CD4-positive, alpha-beta T cell treated with Interleukin-6 for 4 hours (primary cell): ENCODE measurements at regions not wholly inside any gene's neighbourhood (a gene's known extent, or its start where the extent isn't known, plus 50 kb on each side); places are given as distances from the start of the nearest gene placed in this dataset.

Experiments
- DNase-seq: peaks from one replicate; pipeline ENCODE4 v3.0.0-alpha.2; 2020; ENCODE audit warnings: mixed read lengths

DNA sequence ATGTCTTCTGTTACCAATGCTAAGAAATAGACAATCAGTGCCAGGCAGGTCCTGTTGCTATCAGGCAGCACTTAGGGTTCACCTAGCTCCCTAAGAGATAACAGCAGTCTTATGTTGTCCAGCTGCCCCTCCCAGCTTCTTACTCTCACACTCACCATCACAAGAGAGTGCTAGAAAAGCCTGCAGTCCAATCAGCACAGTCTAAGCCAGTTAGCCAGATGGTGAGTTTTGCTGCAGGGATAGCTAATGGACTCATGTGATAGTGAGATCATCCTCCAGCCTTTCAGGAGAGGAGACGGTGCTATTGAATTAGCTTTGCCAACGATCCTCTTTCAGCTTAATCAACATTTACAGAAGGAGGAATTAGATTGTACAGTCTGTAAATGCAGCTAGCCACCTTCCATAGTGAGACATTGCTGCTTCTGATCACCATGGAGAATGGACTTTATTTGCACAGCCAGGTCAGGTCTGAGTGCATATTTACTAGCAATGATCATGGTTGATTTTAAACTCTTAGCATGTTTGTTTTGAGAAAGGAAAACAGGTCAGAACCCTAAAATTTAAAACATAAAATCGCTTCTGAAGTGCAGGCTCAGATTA lies 438.3 kb downstream of the CENPC start:
- no peak for DNase-seq

DNA sequence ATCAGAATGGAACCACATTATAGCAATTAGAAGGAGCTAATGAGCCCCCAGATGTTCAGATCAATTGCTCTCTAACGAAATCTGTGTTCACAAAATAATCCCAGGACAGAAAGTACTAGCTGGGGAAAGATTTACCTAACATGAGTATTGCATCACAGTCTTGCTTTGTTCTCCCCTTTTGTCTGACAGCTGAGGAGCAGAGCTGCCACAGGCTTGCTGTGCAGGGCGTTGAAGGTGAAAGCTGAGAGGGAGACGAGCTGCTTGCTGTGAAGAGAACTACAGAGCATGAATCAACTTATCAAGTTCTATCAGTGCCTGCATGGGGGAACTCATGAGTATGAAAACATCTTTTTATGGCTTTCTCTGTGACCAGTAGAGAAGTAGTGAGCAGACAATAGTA lies 441.2 kb downstream of the CENPC start:
- DNase-seq = no peak

DNA sequence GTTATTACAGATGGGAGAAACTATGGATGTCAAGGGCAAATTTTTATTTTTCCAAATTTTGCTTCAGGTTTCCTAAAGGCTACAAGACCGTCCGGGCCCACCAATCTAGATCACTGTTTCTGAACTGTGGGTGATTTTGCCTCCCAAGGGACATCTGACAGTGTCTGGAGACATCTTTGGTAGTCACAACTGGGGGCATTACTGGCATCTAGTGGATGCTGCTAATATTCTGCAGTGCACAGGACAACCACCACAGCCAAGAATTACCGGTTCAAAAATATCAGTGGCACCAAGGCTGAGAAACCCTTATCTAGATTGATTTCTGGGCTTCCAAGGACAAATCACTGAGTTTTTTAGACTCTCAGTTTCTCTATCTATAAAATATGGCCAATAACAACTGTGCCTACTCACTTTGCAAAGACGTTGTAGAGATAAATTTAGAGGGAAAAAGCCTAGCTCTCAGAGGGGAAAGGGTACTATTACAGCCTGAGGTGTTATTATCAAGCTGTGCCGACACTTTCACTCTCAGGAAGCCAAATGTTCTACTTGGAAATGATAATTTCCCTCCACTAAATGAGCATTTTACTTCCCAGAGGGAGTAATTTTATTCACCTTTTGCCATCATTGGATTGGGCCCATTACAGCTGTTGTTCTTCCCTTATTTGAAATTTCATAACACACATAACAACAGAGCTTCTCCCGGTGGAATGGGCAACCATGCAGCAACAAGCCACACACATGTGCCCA lies 442.1 kb downstream of the CENPC start:
- DNase-seq = no peak

DNA sequence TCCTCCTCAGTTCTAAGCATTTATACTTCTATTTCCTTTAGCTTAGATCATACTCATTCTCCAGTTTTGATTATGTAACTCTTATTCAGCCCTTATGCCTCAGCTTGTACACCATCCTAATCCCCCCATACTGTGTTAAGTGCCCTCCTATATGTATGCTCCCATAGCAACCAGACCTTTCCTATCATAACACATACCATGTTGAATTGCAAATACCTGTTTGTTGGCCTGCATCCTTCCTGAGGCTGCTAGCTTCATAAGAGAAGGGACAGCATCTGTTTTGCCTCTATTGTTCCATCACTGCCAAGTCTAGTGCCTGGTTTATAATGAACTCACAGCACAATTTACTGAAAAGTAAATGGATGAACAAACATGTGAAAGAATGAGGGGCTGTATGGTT lies 443.7 kb downstream of the CENPC start:
- no peak for DNase-seq

DNA sequence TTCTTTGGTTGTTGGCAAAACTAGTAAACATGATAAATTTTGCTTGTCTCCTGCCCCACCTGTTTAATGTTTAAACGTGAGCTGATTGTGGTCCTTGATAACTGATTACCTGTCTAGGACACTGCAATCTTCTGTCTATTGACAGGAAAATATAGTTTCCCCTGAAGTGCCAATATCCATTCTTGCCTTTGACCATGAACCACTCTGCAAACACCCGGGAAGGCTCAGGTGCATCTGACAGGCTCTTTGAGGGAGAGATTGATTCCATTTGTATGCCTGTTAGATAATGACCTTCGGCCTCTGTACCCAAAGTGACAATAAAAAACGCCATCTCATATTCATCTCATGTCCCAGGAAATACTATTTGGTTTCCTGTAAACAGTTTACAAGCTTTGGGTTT lies 453.0 kb downstream of the CENPC start:
- DNase-seq = no peak

DNA sequence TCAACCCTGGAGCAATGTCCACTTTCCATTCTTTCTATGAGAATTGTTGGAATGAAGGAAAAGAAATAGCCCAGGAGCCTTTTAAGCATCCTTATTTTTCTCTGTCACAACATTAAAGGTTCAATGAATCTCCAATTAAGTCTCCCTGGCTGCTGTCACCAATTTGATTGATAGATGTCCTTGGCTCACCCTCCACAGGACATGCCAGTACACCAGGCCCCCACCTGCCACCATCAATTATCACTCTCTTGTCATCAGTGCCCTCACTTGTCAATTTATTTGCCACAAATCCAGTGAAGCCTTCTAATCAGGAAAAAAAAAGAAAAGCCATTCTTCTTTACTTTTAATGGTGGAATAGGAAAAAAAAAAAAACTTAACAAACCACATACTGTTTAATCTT lies 453.6 kb downstream of the CENPC start:
- no peak for DNase-seq

DNA sequence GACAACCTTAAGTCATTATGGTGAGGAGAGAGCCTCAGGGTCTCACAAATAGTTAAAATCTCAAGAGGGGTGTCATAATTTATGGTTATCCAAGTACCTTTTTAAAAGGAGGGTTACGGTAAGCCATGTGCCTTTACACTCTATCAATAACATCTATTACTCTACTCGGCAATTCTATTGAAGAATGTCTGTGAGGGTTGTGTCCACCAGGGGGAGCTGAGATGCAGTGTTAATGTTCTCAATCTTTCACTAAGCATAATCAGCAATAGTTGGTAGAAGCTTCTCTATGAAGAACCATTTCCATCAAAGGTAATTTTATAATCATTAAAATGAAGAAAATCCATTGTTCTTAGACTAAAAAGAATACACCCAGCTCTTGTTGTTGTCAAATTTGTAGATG lies 457.4 kb downstream of the CENPC start:
- DNase-seq = peak; percentile 18

DNA sequence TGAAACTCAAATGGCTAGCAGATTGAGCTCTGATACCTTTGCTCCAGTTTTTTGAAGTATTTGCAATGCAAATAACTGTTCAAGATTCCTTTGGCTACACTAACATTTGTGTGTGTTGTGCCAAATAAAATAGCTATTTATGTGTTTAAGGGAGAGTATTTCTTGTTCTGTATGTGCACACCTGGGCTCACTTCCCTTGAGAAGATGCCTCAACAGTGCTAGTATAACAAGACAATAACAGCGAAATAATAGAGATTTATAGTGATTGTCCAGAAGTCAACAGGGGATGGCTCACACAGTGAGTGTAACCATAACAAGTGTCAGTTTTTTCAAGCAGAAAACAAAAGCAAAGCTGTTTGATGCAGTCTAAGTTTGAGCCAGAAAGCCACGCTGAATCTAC lies 460.5 kb downstream of the CENPC start:
- DNase-seq = no peak

DNA sequence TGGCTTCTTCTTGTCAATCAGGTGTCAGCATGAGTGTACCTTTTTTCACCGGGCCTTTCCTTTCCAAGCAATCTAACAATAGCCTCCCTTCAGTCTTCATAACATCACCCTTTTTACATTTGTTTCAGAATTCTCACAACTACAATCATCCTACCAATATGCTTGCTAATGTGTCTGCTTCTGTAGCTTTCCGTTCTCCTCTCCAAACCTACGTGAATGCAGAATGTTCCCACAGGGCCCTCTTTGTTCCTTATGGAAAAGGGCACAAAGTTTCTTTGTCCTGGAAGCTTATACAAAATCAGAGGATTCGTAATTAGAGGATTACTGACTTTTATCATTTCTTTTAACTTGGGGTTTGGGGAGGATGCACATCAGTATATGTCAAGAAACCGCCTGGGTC lies 461.8 kb downstream of the CENPC start:
- DNase-seq = no peak

DNA sequence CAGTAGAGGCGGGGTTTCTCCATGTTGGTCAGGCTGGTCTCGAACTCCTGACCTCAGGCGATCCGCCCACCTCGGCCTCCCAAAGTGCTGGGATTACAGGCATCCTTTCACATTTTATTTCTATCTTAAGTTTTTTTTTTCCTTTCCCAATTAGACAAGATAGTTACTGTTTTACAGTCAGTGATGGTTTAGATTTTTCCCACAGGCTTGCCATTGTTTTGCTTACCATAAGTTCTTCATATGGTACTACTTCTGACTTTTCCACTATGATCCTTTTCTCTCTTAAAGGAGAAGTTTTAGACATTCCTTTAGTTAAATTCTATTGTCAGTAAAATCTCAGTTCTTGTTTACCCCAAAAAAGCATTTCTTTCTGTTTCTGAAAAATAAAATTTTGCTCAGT lies 462.6 kb downstream of the CENPC start:
- no peak for DNase-seq

DNA sequence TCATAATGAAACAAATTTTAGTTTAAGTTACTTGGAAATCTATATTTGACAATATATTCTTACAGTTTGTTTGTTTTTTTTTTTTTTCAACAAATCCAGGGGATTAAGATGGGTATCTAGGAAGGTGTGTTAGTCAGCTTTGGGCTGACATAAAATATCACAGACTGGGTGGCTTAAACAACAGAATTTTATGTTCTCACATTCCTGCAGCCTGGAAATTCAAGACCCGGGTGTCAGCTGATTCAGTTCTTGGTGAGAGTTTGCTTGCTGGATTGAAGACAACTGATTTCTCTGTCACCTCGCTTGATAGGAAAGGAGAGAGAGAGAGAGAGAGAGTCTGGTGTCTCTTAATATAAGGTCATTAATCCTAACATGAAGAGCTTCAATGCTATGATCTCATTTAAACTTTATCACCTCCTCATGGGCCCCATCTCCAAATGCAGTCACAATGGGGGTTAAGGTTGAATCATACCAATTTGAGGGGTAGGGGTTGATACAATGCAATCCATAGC lies 465.2 kb downstream of the CENPC start:
- DNase-seq = no peak

DNA sequence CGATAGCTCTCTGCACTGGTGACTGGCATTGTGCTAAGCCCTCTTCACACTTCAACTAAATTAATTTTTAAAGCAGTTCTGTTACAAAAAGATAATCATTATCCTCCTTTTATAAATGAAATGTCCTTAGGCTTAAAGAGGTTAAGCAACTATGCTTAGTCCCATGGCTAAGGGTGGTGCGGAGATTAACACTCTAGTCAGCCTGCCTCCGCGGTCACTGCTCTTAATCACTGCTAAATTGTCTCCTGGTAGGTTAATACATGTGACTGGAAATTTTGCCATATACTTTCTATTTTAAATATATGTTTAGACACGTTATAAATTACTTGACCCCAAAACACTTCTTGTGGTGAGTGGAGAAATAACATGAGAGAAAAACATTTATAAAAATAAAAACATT lies 473.7 kb downstream of the CENPC start:
- DNase-seq = no peak

DNA sequence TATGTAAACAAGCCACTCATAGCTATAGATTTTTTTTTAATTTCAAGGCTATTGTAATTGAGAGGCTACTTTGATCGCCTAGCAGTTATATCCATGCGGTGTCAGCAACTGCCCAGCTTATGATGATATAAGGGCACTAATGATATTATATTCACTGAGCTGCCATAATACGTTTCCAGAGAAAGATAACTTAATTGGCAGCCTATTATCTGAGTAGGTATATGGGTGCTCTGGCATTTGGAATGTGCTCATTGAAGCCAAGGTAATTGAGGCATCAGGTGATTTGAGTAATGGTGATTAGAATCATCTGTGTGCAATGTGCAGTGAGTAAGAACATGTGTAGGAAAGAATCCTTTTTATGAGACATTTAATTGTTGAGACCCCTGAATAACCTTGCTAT lies 490.0 kb downstream of the CENPC start:
- no peak for DNase-seq

DNA sequence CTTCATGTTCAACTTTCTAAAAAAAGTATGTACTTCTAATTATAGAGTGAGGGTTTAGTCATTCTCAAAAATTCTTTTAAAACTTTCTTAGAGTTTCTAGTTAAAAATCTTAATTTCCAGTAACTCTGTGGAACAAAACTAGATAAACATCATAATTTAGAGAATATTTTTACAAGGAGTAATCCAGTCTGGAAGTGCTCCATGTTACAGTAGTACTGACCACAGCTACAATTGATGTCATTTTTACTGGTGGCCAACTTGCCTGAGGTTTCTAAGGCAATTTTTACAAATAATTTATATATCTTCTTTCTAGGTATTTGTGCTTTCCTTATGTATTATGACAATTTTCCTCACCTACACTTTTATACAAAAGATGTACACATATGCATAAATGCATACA lies 490.4 kb downstream of the CENPC start:
- no peak for DNase-seq

DNA sequence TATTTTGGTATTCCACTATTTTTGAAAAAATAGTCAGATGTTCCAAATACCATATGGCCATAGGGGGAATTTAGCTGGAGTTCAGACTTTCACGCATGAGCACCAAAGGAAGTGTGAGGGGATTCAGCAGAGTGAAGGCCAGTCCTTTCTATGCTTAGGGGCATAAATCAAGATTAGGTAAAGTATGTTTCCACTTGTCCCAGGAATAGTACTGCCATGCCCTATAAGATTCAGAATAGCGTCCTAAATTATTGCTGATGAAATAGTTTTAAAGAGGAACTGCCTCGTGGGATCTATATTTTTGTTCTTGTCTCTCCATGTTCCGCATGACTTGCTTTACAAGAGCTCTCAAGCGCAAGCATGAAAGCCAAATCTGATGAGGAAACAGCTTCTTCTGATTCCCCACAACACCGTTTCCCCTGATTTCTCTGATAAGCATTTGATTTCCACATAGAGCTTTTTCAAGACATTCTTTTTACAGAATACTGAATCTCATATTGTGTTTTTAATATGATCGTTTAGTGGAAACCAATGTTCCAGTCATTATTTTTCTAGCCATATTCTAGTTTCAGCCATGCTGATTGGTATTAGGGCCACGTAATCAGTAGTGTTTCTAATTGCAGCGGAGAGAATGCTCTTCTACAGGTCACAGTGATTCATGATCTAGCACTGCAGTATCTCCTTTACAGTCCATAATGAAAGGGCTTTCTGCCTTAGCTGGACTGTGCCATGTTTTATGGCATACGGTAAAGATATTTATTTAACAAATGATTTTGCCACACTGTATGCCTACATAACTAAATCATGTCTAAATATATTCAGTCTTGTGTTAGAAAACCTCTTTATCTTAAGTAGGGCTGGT lies 492.3 kb downstream of the CENPC start:
- no peak for DNase-seq

DNA sequence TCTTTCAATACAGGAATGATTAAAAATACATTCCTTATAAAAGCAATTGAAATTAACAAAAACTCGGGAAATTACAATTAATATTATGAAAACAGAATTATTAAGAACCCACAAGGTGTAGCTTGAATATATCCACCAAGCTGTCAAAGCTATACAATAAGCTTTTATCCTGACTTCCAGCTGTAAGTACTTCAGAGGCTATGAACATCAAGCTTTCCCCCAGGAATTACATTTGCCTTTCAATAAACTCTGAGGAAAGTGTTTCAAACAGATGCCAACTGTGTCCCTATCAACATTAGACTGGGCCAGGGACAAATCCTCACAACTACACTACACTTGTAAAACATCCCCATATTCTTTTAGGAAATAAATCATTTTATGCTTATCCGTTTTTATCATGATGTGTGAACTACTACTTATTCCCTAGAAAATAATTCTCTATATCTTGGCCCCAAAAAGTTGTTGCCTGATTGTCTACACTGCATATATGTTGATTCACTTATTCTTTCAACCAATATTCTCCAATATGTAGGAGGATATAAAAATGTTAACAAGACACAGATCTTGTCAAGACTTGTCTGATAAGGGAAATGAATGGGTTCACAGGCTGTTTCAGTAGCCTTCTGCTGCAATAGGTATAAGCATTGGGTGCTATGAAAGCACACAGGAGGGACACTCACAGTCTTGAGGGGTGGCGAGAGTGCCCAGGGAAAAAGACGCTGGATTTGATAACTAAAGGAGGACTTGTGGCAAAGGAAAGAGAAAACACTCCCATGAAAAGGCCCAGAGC lies 494.1 kb downstream of the CENPC start:
- no peak for DNase-seq

DNA sequence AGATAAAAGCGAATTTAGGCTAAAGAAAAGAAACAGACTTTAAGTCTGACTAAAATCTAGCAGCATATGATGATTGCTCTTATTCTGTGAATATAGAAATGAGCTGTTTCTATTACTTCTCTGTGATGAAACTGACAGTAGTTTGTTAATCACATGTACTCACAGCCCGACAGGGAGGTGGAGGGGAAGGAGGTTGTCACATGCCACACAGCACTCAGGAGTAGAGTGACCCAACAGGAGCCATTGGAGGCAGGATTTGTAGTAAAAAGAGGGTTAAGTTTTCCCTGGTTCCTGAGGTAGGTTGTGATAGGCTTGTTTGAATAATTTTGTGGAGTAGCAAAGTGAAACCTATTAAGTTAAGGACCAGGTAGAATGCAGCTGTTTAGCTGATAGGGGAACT lies 495.9 kb downstream of the CENPC start:
- DNase-seq = no peak

DNA sequence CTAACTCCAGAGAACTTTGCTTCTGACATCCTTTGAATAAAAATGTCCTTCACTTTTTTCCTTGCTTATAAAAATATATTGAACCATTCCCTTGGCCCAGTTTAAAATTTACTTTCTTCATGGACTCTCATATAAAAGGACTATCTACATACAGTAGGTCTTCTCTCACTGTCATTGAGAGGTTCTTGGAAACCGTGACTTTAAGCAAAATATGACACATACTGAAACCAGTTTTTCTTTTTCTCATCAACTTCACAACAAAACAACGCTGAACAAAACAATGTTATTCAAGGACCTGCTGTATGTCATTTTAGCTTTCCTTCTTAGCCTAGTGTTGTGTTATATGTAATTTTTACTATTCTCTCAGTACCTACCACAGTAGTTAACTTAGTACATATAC lies 496.8 kb downstream of the CENPC start:
- no peak for DNase-seq

DNA sequence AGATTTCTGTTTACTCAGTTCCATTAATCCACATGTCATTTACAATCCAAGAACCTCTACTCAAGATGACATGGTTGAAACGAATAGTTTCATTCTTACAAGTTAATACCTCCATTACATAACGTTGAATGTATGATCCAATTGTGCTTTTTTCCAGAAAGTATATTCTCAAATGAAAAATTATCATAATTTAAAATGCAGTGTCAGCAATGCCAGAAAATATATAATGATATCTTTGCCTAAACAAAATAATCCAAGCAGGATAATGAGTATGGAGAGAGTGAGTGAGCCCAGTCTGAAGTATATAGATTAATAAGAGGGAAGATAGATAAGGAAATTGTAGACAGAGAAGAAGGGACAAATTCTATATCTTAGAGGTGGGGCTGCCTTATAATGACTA lies 505.0 kb downstream of the CENPC start:
- DNase-seq = no peak

DNA sequence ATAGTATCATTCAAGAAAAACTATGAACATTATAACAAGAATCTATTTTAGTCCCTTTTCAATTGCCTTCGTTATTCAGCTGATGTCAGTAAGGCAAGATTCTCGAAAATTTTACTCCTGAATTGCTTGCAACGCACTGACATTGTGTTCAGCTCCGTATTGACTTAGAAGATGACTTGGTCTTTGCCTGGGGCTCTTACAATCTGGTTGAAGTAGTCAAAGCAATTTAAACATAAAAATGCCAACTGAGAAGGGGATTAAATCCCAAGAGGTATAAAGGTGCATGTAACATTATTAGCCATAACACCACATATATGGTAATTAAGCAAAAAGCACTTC lies 507.1 kb downstream of the CENPC start:
- no peak for DNase-seq

DNA sequence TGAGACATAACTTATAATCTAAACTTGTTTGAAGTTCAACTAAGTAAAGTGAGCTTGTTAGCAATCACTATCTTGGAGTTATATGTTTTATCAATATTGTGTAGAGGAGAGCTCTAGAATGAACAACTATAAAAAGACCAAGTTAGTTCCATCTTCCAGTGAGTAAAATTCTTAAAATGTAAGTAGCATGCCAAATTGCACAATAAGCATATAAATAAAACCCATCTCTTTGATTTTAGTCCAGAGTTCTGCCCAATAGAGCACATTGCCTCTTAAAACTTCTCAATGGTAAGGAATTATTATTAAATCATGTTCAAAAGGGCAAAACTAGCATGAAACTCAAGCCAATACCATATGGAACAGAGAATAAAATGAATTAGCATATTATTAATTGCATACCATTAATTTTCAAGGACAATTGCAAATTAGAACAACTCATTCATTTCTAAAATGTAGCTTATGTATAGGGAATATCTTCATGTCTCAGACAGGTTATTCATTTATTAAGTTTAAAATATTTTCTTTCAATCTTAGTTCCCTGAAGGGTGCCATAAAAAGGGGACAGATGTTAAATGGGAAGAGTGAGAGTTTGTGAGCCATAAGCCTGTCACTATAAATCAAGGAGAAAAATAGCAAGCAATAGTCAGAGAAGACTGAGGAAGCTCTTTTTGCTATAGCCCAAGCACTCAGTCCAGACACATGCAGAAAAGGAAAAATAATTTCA lies 507.6 kb downstream of the CENPC start:
- no peak for DNase-seq

DNA sequence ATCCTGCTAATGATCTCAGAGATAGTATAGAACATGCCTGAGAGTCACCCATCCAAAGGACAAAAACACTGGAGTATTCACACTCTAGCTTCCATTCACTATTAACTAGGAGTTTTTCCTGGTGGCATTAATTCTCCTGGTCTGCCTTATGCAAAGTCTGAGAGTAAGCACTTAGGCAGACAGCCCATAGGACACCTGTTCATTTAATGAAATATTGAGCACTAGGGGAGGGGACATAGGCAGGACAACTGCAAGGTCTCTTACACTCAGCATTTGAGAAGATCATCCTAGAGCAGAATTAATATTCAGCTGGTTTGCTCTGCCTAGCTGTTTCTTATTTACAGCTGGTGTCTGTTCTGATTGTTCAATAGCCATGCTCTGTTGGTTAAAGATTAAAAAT lies 508.5 kb downstream of the CENPC start:
- DNase-seq = no peak

DNA sequence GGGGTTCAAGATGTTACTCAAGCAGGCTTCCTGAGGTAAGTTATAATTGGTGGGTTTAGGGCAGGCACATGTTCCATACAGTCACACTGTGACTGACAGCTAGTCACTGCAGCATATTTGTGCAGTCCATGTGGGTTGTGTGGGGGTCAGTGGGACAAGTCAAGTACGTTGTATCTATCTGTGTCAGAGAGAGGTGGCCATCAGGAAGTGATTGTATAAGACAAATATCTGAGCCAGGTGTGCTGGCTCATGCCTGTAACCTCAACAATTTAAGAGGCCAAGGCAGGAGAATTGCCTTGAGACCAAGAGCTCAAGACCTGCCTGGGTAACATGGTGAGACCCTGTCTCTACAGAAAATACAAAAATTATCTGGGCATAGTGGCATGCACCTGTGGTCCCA lies 509.3 kb downstream of the CENPC start:
- DNase-seq = no peak
